Activated T-helper 1 cell treated with anti-CD3 and anti-CD28 coated beads, Interleukin-12 subunit alpha, Interleukin-12 subunit beta, Interleukin-2, Interleukin-4 antibody, amounts not matched to agents 30 ng/mL and 10 ng/mL and 1 ng/mL, durations not matched to agents 14 hours and 24 hours and 36 hours (primary cell): ENCODE measurements at regions not wholly inside any gene's neighbourhood (a gene's known extent, or its start where the extent isn't known, plus 50 kb on each side); places are given as distances from the start of the nearest gene placed in this dataset.

Source experiments
- DNase-seq: peaks from one replicate; pipeline ENCODE4 v3.0.0; 2021; ENCODE audit warnings: low spot score
- H3K27ac Mint-ChIP-seq: one replicate; pipeline ENCODE4 v1.8.0; 2021; ENCODE audit warnings: mild to moderate bottlenecking, mixed read lengths
- H3K27me3 Mint-ChIP-seq: one replicate; pipeline ENCODE4 v1.8.0; 2022; ENCODE audit warnings: mild to moderate bottlenecking, moderate library complexity, mixed read lengths; ENCODE audit not compliant: insufficient read depth
- H3K36me3 Mint-ChIP-seq: one replicate; pipeline ENCODE4 v1.8.0; 2021; ENCODE audit warnings: low read depth, mixed read lengths
- H3K4me1 Mint-ChIP-seq: one replicate; pipeline ENCODE4 v1.8.0; 2021; ENCODE audit warnings: low read depth, mixed read lengths
- H3K4me3 Mint-ChIP-seq: one replicate; pipeline ENCODE4 v1.8.0; 2021; ENCODE audit warnings: mild to moderate bottlenecking, moderate library complexity, mixed read lengths
- H3K9me3 Mint-ChIP-seq: one replicate; pipeline ENCODE4 v1.8.0; 2021; ENCODE audit warnings: mixed read lengths
- intact Hi-C: fragments of 100-400 bp; cut with micrococcal nuclease; formaldehyde crosslinking; loops from one replicate; pipeline ENCODE4 v1.15.1; 2024

DNA sequence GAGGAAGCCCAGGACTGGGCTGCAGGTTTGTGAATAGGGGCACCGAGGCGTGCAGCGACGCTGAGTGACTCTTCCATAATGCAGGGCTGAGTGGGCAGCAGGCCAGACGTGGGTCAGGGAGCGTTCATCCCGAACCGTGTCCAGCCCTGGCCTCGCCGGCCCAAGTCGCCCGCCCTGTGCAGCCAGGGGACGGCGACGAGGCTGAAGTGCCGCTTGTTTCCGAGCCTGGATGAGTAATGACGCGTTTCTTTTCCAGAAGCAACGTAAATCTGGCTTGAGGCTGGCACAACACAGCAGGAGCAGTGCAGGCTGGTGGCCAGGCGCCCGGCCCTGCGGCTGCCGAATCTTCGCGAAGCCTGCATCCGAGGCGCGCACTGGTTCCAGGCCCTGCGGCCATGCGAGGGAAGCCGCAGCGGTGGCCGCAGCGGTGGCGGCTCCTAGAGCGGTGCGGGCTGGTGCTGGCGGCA is 74.0 kb upstream of the SEC61G start:
- Mint-ChIP-seq H3K36me3 (no peaks in the 10 kb centered on the region), H3K4me1 (no peaks in the 10 kb centered on the region), H3K4me3 (no peak overlapping the region), H3K27ac (no peak overlapping the region), H3K27me3 (no peaks in the 10 kb centered on the region), H3K9me3 (peaks cover 4% of the 10 kb centered on the region)
- intact Hi-C loops, result no loop called here
- DNase-seq, result no peak

DNA sequence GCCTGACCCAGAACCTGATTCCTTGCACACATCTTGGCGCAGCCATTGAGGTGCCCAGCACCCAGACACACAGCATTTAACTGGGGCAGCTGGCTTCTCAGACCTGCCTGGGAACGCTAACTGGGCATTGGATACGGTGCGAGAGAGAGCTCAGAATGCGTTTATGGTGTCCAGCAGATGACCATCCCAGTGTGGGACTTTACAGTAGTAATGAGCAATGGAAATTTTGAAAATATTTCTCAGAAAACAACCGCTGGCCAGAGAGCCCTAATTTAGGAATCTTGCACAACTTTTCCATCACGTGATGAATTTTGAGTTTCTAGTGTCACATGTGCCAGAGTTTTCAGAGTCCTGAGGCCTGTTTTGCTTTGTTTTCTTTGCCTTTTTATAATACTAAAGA is 78.2 kb upstream of the SEC61G start:
- no peak for DNase-seq
- Mint-ChIP-seq H3K36me3 (no peaks in the 10 kb centered on the region), H3K27me3 (no peaks in the 10 kb centered on the region), H3K9me3 (peaks cover 4% of the 10 kb centered on the region), H3K4me3 (no peak overlapping the region), H3K27ac (no peak overlapping the region), H3K4me1 (no peaks in the 10 kb centered on the region)
- intact Hi-C loops, result no loop called here

DNA sequence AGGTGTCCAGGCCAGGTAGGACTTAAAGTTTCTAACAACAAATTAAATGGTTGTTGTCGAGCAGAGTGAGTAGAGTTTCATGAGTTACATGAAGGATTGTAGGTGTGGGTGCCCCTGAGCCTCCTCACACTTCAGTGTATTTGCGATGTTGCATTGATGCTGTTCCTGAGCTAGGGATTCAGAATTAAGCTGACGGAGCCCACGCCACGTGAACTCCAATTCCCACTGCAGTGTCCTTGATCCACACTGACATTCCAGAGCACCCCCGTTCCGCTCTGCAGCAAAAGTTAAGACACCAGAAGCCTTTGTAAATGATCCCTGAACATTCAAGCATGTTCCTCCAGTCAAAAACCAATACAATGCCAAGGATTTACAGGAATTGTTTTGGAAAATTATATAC is 78.8 kb upstream of the SEC61G start:
- Mint-ChIP-seq H3K36me3 (no peaks in the 10 kb centered on the region), H3K4me1 (no peaks in the 10 kb centered on the region), H3K27me3 (peaks cover 2% of the 10 kb centered on the region), H3K4me3 (no peak overlapping the region), H3K9me3 (peaks cover 4% of the 10 kb centered on the region), H3K27ac (no peak overlapping the region)
- intact Hi-C loops, result no loop called here
- no peak for DNase-seq

DNA sequence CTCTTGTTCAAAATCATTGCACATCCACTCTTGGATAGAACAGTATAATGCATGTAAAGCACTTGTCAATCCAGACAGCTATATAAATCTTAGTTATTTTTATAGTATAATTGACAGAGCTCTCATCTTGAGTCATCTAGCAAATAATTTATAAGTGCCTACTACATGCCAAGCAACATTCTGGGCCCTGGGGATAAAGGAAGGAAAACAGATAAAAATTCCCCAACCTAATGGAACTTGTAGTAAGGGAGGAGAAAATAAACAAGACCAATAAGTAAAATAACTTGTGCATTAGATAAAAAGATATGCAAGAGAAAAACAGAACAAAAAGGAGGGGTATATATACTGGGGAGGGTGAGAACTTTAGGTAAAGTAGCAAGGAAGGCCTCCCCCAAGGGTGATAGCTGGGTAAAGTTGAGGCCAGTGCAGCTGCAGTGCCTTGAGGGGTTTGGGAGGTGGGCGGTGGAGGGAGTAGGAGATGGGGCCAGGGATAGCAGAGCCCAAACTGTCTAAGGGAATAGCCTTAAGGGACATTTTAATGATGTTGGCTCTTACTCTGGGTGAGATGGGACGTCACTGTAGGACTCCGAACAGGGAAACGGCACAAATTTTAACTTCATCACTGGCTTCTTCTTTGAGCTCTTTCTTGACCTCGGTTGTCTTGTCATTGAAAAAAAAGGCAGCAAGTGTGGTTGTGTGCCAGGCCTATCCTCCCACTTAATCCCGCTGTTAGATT is 79.3 kb upstream of the SEC61G start:
- no peak for DNase-seq
- Mint-ChIP-seq H3K27ac (no peak overlapping the region), H3K27me3 (peaks cover 5% of the 10 kb centered on the region), H3K4me1 (no peaks in the 10 kb centered on the region), H3K36me3 (no peaks in the 10 kb centered on the region), H3K4me3 (no peak overlapping the region), H3K9me3 (peaks cover 4% of the 10 kb centered on the region)
- intact Hi-C loops, result no loop called here

DNA sequence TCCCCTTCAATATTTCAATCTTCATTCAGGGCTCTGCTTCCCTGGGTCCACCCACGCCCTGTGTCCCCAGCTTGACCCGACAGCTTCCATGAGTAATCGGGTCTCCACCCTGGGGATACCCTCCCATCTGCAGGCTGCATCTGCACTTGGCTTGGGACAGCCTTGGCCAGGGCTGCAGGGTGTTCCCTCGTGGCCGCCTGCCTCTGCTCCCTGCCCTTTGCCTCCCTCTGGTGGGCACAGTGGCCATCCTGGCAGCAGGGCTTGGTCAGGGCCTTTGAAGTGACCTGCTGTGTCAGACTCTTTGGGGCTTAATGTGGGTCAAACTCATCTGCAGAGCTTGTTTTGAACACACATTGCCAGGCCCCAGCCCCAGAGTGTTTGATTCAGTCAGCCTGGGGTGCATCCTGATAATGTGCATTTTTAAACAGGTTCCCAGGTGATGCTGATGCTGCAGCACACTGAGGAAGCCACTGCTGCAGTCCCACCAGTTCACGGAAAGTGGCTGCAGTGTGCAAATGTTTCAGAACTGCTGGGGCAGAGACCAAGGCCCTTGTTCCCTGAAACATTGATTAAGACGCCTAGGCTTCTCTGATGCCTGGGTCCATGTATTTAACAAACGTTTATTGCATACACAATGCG is 80.7 kb upstream of the SEC61G start:
- peaks cover 5% of the 10 kb centered on the region for H3K27me3 Mint-ChIP-seq
- H3K36me3 Mint-ChIP-seq, result no peaks in the 10 kb centered on the region
- H3K4me1 Mint-ChIP-seq, result no peaks in the 10 kb centered on the region
- H3K9me3 Mint-ChIP-seq, result peaks cover 3% of the 10 kb centered on the region
- no peak overlapping the region for H3K27ac Mint-ChIP-seq
- H3K4me3 Mint-ChIP-seq, result no peak overlapping the region
- no peak for DNase-seq
- intact Hi-C loops, result no loop called here

DNA sequence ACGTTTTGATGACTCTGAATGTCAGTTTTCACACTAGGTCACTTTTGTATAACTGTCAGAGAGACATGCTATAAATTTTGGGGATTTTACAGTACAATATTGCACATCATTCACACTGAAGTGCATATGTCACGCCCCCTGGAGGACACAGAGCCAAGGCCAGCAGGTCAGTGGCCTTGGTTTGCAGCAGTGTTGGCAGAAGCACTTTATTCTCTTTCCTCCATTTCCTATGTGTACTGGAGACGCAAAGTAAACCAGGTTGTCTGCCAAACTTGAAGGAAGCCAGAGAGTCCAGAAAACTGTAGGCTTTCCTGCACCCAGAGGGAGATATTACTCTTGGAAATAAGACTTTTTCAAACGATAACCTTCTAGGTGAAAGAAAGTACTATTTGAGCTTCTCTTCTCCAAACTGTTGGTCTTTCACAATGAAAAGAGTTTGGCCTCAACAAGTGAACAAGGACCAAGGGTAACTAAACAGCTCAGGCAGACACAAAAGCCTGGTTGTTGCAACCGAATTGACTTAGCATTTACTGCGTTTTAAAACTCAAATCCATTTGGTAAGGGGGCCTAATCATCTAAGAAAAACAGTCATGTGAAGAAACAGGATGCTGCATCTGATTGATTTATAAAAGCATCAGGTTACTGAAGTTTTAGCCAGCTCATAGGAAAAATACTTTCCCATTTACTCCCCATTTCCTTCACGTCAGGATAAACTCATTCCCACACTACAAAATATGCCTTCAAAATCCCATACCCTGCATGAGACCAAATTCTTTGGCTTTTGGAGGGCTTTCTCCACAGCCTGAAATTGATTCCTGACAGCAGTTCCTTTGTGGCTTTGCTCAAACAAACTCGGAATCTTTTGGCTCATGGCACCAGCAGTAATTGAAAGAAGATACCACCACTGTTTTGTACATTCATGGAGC is 83.0 kb upstream of the SEC61G start:
- Mint-ChIP-seq H3K36me3 (no peaks in the 10 kb centered on the region), H3K4me3 (no peak overlapping the region), H3K4me1 (no peaks in the 10 kb centered on the region), H3K9me3 (no peaks in the 10 kb centered on the region), H3K27me3 (peaks cover 5% of the 10 kb centered on the region), H3K27ac (no peak overlapping the region)
- intact Hi-C loops, result no loop called here
- no peak for DNase-seq

DNA sequence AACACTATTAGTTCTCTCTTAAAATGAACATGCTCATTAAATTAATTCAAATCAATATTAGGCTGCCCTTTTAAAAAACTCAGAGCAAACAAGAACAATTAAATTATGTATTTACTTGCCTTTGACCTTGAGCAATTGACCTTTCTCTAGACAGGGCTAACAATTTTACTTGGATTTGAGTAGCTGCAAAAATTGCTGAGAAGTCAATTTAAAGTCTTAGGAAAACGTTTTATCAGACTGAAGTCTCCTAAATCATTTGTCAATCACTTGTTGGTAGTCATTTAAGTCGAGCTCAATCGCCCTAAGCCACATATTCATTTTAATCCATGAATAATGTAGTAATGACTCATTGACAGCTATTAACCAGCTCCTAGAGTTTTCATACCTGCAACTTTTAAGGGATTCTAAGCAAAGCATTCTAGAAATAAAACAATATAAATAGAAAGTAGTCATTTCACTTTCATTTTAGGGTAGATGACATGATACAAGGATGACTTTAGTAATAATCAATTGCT is 84.9 kb upstream of the SEC61G start:
- Mint-ChIP-seq H3K4me3 (no peak overlapping the region), H3K4me1 (no peaks in the 10 kb centered on the region), H3K9me3 (no peaks in the 10 kb centered on the region), H3K27me3 (peaks cover 5% of the 10 kb centered on the region), H3K27ac (no peak overlapping the region), H3K36me3 (no peaks in the 10 kb centered on the region)
- intact Hi-C loops, result no loop called here
- no peak for DNase-seq

DNA sequence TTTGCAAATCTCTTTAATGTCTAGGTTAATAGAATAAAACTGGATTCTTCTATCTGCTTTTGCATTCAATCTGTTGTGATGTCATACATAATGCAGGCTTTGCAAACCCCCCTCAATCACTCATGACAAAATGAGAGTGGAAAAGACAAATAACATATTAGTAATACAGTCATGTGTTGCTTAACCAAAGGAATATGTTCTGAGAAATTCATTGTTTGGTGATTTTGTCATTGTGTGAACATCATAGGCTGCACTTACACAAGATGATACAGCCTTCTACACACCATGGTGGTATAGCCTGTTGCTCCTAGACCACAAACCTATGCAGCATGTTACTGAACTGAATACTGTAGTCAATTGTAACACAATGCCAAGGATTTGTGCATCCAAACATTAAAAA is 87.3 kb upstream of the SEC61G start:
- no peaks in the 10 kb centered on the region for H3K9me3 Mint-ChIP-seq
- intact Hi-C loops, result no loop called here
- H3K4me1 Mint-ChIP-seq, result no peaks in the 10 kb centered on the region
- H3K27ac Mint-ChIP-seq, result no peak overlapping the region
- H3K27me3 Mint-ChIP-seq, result peaks cover 5% of the 10 kb centered on the region
- H3K36me3 Mint-ChIP-seq, result no peaks in the 10 kb centered on the region
- no peak overlapping the region for H3K4me3 Mint-ChIP-seq
- no peak for DNase-seq

DNA sequence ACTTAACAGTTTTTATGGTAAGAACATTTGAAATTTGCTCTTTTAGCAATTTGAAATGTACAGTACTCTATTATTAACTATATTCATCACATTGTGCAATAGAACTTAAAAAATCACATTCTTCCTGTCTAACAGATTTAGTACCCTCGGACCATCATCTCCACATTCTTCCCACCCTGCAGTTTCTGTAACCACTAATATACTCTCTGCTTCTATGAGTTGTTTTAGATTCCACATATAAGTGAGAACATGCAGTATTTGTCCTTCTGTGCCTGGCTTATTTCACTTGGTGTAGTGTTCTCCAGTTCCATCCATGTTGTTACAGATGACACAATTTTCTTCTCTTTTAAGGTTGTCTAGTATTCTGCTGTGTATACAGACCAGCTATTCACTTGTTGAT is 88.9 kb upstream of the SEC61G start:
- no peak for DNase-seq
- Mint-ChIP-seq H3K36me3 (no peaks in the 10 kb centered on the region), H3K4me1 (no peaks in the 10 kb centered on the region), H3K27ac (no peak overlapping the region), H3K4me3 (no peak overlapping the region), H3K27me3 (peaks cover under 1% of the 10 kb centered on the region), H3K9me3 (peaks cover 4% of the 10 kb centered on the region)
- intact Hi-C loops, result no loop called here

DNA sequence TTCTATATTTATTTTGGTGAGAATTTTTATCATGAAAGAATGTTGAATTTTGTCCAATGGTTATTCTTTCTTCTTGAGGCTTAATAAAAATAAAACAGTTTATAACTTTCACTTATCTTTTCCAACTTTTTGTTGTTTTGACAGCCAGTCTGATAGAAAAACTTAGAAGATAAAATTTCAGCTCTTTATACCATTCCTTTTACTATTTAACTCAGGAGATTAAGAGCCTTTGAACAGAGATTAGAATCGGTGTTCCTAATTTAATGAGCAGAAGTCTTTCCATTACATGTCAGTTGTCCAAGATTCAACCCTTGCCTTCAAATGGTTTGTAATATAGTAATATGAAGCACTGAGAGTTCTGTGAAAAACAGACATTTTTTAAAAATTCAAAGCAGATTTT is 97.8 kb upstream of the SEC61G start:
- Mint-ChIP-seq H3K36me3 (no peaks in the 10 kb centered on the region), H3K27ac (no peak overlapping the region), H3K9me3 (peaks cover 10% of the 10 kb centered on the region), H3K27me3 (peaks cover 6% of the 10 kb centered on the region), H3K4me1 (no peaks in the 10 kb centered on the region), H3K4me3 (no peak overlapping the region)
- DNase-seq, result no peak
- intact Hi-C loops, result no loop called here

DNA sequence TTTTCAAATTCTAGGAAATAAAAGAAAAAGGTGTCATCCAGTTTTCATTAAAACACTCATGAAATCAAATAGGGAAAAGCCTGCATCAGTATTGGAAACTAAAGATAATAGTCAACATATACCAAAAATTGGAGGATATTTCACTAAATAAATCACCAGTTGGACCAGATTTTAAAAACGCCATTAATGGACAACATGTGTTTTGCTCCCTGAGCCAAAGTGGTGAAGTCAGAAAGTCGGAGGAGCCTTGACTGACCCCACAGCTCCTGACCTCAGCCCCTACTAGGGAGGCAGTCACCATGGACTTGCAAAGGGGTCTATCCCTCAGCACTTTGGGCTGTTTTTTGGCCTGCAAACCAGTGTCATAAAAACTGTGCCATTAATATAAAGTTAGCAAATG is 98.3 kb upstream of the SEC61G start:
- H3K4me3 Mint-ChIP-seq, result no peak overlapping the region
- no peak overlapping the region for H3K27ac Mint-ChIP-seq
- no peaks in the 10 kb centered on the region for H3K4me1 Mint-ChIP-seq
- DNase-seq, result no peak
- intact Hi-C loops, result no loop called here
- H3K36me3 Mint-ChIP-seq, result no peaks in the 10 kb centered on the region
- peaks cover 10% of the 10 kb centered on the region for H3K9me3 Mint-ChIP-seq
- H3K27me3 Mint-ChIP-seq, result peaks cover 6% of the 10 kb centered on the region

DNA sequence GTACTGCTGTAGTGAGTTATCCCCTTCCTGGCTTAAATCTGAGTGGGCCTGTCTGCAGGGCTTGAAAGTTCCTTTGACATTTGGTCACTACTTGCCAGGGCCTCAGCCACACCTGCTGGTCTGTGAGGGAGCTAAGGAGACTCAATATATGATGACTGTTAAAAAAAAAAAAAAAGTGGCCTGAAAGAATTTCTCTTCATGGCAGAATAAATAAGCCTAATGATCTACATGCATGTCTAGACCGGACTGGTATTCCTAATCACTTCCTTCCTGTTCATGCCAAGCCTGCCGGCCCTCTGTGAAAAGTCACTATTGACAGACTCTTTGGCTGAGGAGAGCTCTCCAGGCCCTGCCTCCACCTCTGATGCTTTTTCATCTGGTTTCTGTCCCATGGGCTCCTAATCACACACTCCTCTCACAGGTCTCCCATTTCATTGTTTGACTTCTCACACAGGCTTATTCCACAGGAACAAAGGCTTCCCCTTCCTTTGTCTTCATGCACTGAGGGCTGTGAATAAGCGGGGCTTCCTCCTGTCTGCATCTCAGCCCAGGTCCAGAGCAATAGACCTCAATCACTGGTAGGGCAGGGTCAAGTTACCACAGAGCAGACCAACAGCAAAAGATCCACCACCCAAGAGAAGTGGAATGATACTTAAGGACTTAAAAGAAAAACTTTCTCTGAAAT is 99.1 kb upstream of the SEC61G start:
- DNase-seq, result no peak
- no peak overlapping the region for H3K27ac Mint-ChIP-seq
- intact Hi-C loops, result no loop called here
- H3K36me3 Mint-ChIP-seq, result no peaks in the 10 kb centered on the region
- no peaks in the 10 kb centered on the region for H3K4me1 Mint-ChIP-seq
- H3K9me3 Mint-ChIP-seq, result peaks cover 6% of the 10 kb centered on the region
- H3K27me3 Mint-ChIP-seq, result peaks cover 6% of the 10 kb centered on the region
- H3K4me3 Mint-ChIP-seq, result no peak overlapping the region
